GM12878 (cell line): ENCODE measurements at regions not wholly inside any gene's neighbourhood (a gene's known extent, or its start where the extent isn't known, plus 50 kb on each side); places are given as distances from the start of the nearest gene placed in this dataset.

Source experiments
- ATAC-seq: fragments of 200-7000 bp; cut with Tn5 transposase; 3 replicates; pipeline ENCODE4 v1.9.1; 2020; ENCODE audit warnings: mild to moderate bottlenecking, moderate library complexity
- BruUV-seq: library from RNA; stranded (reverse); fragments of 400-500 nt; replicated peaks from 2 replicates; lab custom pipeline; 2021; lab: Mats Ljungman, UMichigan
- CTCF ChIA-PET: fragments of 300-600 bp; sonication (Branson Sonifier 250); formaldehyde crosslinking; extraction: SDS; loops from one replicate; lab custom pipeline; 2021; ENCODE audit warnings: inconsistent platforms; lab: Yijun Ruan, JAX
- POLR2A ChIA-PET: fragments of 350-600 bp; formaldehyde crosslinking; extraction: SDS; loops from one replicate; lab custom pipeline; 2021; ENCODE audit warnings: inconsistent platforms; lab: Charles Lee
- RAD21 ChIA-PET: fragments of 300-600 bp; sonication (Branson Sonifier 250); formaldehyde crosslinking; loops from one replicate; lab custom pipeline; 2023; ENCODE audit warnings: antibody characterized with exemption; ENCODE audit not compliant: unreplicated experiment; lab: Charles Lee
- SMC1A ChIA-PET: fragments of 300-600 bp; sonication (Branson Sonifier 250); formaldehyde crosslinking; loops from one replicate; lab custom pipeline; 2023; ENCODE audit not compliant: unreplicated experiment, uncharacterized antibody; lab: Charles Lee
- DNase-seq: peaks from one replicate; pipeline ENCODE4 v3.0.0-alpha.2; 2011; ENCODE audit warnings: low read depth, low spot score
- FAIRE-seq: peaks from 3 replicates; lab custom pipeline; 2011; peaks lifted over from hg19 to GRCh38; lab: Jason Lieb, UNC
- H2AFZ ChIP-seq: 2 replicates; pipeline ENCODE4 v1.6.0; 2011; ENCODE audit warnings: low read depth, low read length, control low read depth; ENCODE audit not compliant: control insufficient read depth
- H3K27ac ChIP-seq: 2 replicates; pipeline ENCODE4 v1.5.1; 2011; ENCODE audit warnings: control low read depth; ENCODE audit not compliant: control insufficient read depth, insufficient read depth
- H3K27me3 ChIP-seq, 2 experiments: replicated peaks in 1 of 2; 2 replicates each; pipeline versions ENCODE4 v1.6.0 to v1.6.1; 2011; ENCODE audit warnings: low read length in 1 of 2; ENCODE audit not compliant: control insufficient read depth in 2 of 2, insufficient read depth in 2 of 2
- H3K36me3 ChIP-seq, 2 experiments: 2 replicates each; pipeline ENCODE4 v1.5.1; 2011; ENCODE audit warnings: low read length in 1 of 2; ENCODE audit not compliant: control insufficient read depth in 2 of 2, insufficient read depth in 2 of 2
- H3K4me1 ChIP-seq: 2 replicates; pipeline ENCODE4 v1.6.1; 2011; ENCODE audit warnings: mild to moderate bottlenecking, low read length, moderate library complexity, mixed read lengths; ENCODE audit not compliant: control insufficient read depth, insufficient read depth
- H3K4me2 ChIP-seq: 2 replicates; pipeline ENCODE4 v1.6.0; 2011; ENCODE audit warnings: control low read depth; ENCODE audit not compliant: control insufficient read depth, insufficient read depth
- H3K4me3 ChIP-seq: fragments of 200-600 bp; sonication (generic); 2 replicates; pipeline ENCODE4 v1.5.1; 2016
- H3K79me2 ChIP-seq: 2 replicates; pipeline ENCODE4 v1.6.0; 2011; ENCODE audit warnings: low read length; ENCODE audit not compliant: control insufficient read depth, insufficient read depth
- H3K9ac ChIP-seq: 2 replicates; pipeline ENCODE4 v1.8.0; 2011; ENCODE audit warnings: low read length, control low read depth, mixed read lengths; ENCODE audit not compliant: control insufficient read depth, insufficient read depth
- H3K9me3 ChIP-seq: replicated peaks from 3 replicates; pipeline ENCODE4 v1.5.1; 2011; ENCODE audit warnings: mild to moderate bottlenecking, low read length; ENCODE audit not compliant: control insufficient read depth, insufficient read depth
- H4K20me1 ChIP-seq: 2 replicates; pipeline ENCODE4 v1.6.0; 2011; ENCODE audit not compliant: control insufficient read depth, insufficient read depth
- CBX5 ChIP-seq: sonication (generic); IDR thresholded peaks from 2 replicates; pipeline ENCODE4 v1.6.1; 2016; ENCODE audit warnings: low read depth, moderate library complexity, mild to moderate bottlenecking, inconsistent platforms
- CREB1 ChIP-seq: IDR thresholded peaks from 2 replicates; pipeline ENCODE4 v1.6.1; 2012; ENCODE audit warnings: low read depth, mild to moderate bottlenecking, inconsistent platforms
- HDGF ChIP-seq: fragments of 450-650 bp; IDR thresholded peaks from 2 replicates; pipeline ENCODE4 v1.6.1; 2016; ENCODE audit warnings: antibody characterized with exemption
- NR2C2 ChIP-seq: IDR thresholded peaks from 2 replicates; pipeline ENCODE4 v1.6.1; 2011; ENCODE audit warnings: borderline replicate concordance, low read depth; ENCODE audit not compliant: control insufficient read depth, insufficient read length
- YBX1 ChIP-seq: fragments of 450-650 bp; IDR thresholded peaks from 2 replicates; pipeline ENCODE4 v1.6.1; 2016; ENCODE audit warnings: antibody characterized with exemption
- ZNF274 ChIP-seq: IDR thresholded peaks from one replicate; pipeline ENCODE4 v1.8.0; 2011; ENCODE audit not compliant: insufficient read length, insufficient read depth
- WGBS: methylation state at CpG from one replicate; pipeline ENCODE4 v1.1.6; 2016; ENCODE audit warnings: low lambda C conversion rate; ENCODE audit not compliant: insufficient replicate concordance, insufficient coverage; ENCODE audit errors: missing lambda C conversion rate; 5-methylcytosine and 5-hydroxymethylcytosine counted together
- in situ Hi-C: fragments of 300-500 bp; cut with MboI; formaldehyde crosslinking; loops from 9 replicates; pipeline ENCODE4 v1.14.3; 2018; ENCODE audit warnings: mixed read lengths
- intact Hi-C: fragments of 100-400 bp; cut with micrococcal nuclease; formaldehyde crosslinking; loops from one replicate; pipeline ENCODE4 v1.14.2; 2022; ENCODE audit not compliant: unreplicated experiment
- TF ChIP-seq, protein P1 (sequence below): fragments of 450-650 bp; conservative IDR thresholded peaks from 2 replicates; pipeline ENCODE4 v1.6.1; 2017; ENCODE audit warnings: mild to moderate bottlenecking, moderate library complexity

DNA sequence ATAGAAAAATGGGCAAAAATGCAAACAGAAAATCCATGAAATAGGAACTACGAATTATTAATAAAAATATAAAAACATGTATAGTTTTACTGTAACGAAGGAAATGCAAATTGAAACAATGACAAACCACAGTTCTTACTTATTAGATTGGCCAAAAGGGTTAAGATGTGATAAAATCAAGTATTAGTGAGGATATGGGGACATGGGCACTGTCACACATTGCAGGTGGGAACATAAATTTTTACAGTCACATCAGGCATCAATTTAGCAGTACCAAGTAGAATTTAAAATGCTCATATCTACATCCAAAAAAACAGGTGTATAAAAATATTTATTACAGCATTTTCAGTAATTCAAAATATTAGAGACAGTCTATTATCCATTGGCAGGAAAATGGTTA, 353.2 kb upstream of the API5 start:
- FAIRE-seq (no peak), ATAC-seq (no peak), DNase-seq (no peak)
- Histone ChIP-seq H3K9me3 (no peaks in the 10 kb centered on the region), H3K79me2 (no peaks in the 10 kb centered on the region), H4K20me1 (no peaks in the 10 kb centered on the region), H3K4me3 (no peak overlapping the region), H3K4me1 (no peaks in the 10 kb centered on the region), H3K4me2 (no peak overlapping the region), H3K27me3 (no peaks in the 10 kb centered on the region), H3K27ac (no peak overlapping the region), H2AFZ (no peak overlapping the region), H3K36me3 (no peaks in the 10 kb centered on the region), H3K9ac (no peak overlapping the region)
- RAD21 ChIA-PET: no interaction called here
- no TSS peak for BruUV-seq
- SMC1A ChIA-PET: no interaction called here
- in situ Hi-C loops (no loop called here), intact Hi-C loops (no loop called here)
- TF ChIP-seq CBX5 (no peak), NR2C2 (no peak), HDGF (no peak), ZNF274 (no peak), CREB1 (no peak), YBX1 (no peak)
- TF ChIP-seq, protein P1, sequence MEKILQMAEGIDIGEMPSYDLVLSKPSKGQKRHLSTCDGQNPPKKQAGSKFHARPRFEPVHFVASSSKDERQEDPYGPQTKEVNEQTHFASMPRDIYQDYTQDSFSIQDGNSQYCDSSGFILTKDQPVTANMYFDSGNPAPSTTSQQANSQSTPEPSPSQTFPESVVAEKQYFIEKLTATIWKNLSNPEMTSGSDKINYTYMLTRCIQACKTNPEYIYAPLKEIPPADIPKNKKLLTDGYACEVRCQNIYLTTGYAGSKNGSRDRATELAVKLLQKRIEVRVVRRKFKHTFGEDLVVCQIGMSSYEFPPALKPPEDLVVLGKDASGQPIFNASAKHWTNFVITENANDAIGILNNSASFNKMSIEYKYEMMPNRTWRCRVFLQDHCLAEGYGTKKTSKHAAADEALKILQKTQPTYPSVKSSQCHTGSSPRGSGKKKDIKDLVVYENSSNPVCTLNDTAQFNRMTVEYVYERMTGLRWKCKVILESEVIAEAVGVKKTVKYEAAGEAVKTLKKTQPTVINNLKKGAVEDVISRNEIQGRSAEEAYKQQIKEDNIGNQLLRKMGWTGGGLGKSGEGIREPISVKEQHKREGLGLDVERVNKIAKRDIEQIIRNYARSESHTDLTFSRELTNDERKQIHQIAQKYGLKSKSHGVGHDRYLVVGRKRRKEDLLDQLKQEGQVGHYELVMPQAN: no peak
- CTCF ChIA-PET: no interaction called here
- POLR2A ChIA-PET: no interaction called here
- 4% methylated on average over 2 of the region's 2 CpGs for WGBS
